ENCODE measurements at regions not wholly inside any gene's neighbourhood (a gene's known extent, or its start where the extent isn't known, plus 50 kb on each side); places are given as distances from the start of the nearest gene placed in this dataset.

- H3K36me3 ChIP-seq (replicated peaks in 1 of 2; ENCODE audit: control insufficient read depth in 1 of 2, insufficient read depth in 2 of 2, low read length in 2 of 2), result no peaks in the 10 kb centered on the region
- peaks cover 0 to 11% (median 2%) of the 10 kb centered on the region in 7 donors for H3K9me3 Mint-ChIP-seq
These were observed 180.1 kb upstream of the PTBP2 start for GRCh38 chr1:96541491-96541890.

GRCh38 chr1:96544051-96544830 lies 177.3 kb upstream of the PTBP2 start:
- Histone ChIP-seq H3K9ac (ENCODE audit: insufficient read depth, low read length, poor library complexity, severe bottlenecking) (no peak overlapping the region), H3K27ac (ENCODE audit: low read depth in 1 of 2, low read length in 2 of 2) (no peak overlapping the region), H3K36me3 (replicated peaks in 1 of 2; ENCODE audit: control insufficient read depth in 1 of 2, insufficient read depth in 2 of 2, low read length in 2 of 2) (no peaks in the 10 kb centered on the region), H2AFZ (ENCODE audit: insufficient read depth, low read depth, low read length, poor library complexity, severe bottlenecking) (no peak overlapping the region), H3K4me1 (ENCODE audit: control insufficient read depth in 1 of 2, insufficient read depth in 2 of 2, low read length in 2 of 2) (no peaks in the 10 kb centered on the region), H4K20me1 (ENCODE audit: insufficient read depth, low read length) (no peaks in the 10 kb centered on the region), H3K9me3 (replicated peaks in 1 of 2; ENCODE audit: control insufficient read depth in 1 of 2, insufficient read depth in 1 of 2, low read length in 2 of 2) (no peaks in the 10 kb centered on the region), H3K4me3 (replicated peaks in 1 of 3; ENCODE audit: low read depth in 2 of 3, low read length in 3 of 3) (no peak overlapping the region), H3K79me2 (ENCODE audit: insufficient read depth, low read length) (no peaks in the 10 kb centered on the region), H3K27me3 (ENCODE audit: control insufficient read depth in 2 of 2, insufficient read depth in 2 of 2, low read length in 2 of 2) (no peaks in the 10 kb centered on the region), H3K4me2 (replicated peaks; ENCODE audit: extremely low read depth, low read length, poor library complexity, severe bottlenecking) (no peak overlapping the region)
- intact Hi-C loops (cut with micrococcal nuclease), result no loop called here
- H3K9me3 Mint-ChIP-seq, result peaks cover 0 to 12% (median 2%) of the 10 kb centered on the region in 7 donors
- H3K27ac Mint-ChIP-seq, result no peak overlapping the region
- no peak for TF ChIP-seq CTCF (IDR thresholded peaks at IDR 0.05)
- no CpG with 5 or more reads among the region's 6 CpGs for WGBS (ENCODE audit: insufficient coverage)
- no peaks in the 10 kb centered on the region for H3K36me3 Mint-ChIP-seq
- DNase-seq, result no peak
- H3K4me3 Mint-ChIP-seq, result no peak overlapping the region
- no peaks in the 10 kb centered on the region for H3K4me1 Mint-ChIP-seq
- H3K27me3 Mint-ChIP-seq (ENCODE audit: low read depth in 3 of 3), result peaks cover 0 to 4% (median 0%) of the 10 kb centered on the region in 3 donors

More at GRCh38 chr1:96541491-96541890, 180.1 kb upstream of the PTBP2 start:
- no peak overlapping the region for H3K4me3 ChIP-seq (replicated peaks in 1 of 3; ENCODE audit: low read depth in 2 of 3, low read length in 3 of 3)
- Mint-ChIP-seq H3K4me3 (no peak overlapping the region), H3K27ac (no peak overlapping the region), H3K36me3 (no peaks in the 10 kb centered on the region), H3K4me1 (no peaks in the 10 kb centered on the region), H3K27me3 (ENCODE audit: low read depth in 3 of 3) (peaks cover 0 to 4% (median 3%) of the 10 kb centered on the region in 3 donors)
- intact Hi-C loops (cut with micrococcal nuclease), result no loop called here
- 77% methylated on average over 2 of the region's 2 CpGs for WGBS (ENCODE audit: insufficient coverage)
- H3K9ac ChIP-seq (ENCODE audit: insufficient read depth, low read length, poor library complexity, severe bottlenecking), result no peak overlapping the region
- H3K4me2 ChIP-seq (replicated peaks; ENCODE audit: extremely low read depth, low read length, poor library complexity, severe bottlenecking), result no peak overlapping the region
- H3K4me1 ChIP-seq (ENCODE audit: control insufficient read depth in 1 of 2, insufficient read depth in 2 of 2, low read length in 2 of 2), result no peaks in the 10 kb centered on the region
- DNase-seq, result no peak
- no peaks in the 10 kb centered on the region for H4K20me1 ChIP-seq (ENCODE audit: insufficient read depth, low read length)
- H2AFZ ChIP-seq (ENCODE audit: insufficient read depth, low read depth, low read length, poor library complexity, severe bottlenecking), result no peak overlapping the region
- no peaks in the 10 kb centered on the region for H3K9me3 ChIP-seq (replicated peaks in 1 of 2; ENCODE audit: control insufficient read depth in 1 of 2, insufficient read depth in 1 of 2, low read length in 2 of 2)
- no peaks in the 10 kb centered on the region for H3K79me2 ChIP-seq (ENCODE audit: insufficient read depth, low read length)
- H3K27ac ChIP-seq (ENCODE audit: low read depth in 1 of 2, low read length in 2 of 2), result no peak overlapping the region
- no peaks in the 10 kb centered on the region for H3K27me3 ChIP-seq (ENCODE audit: control insufficient read depth in 2 of 2, insufficient read depth in 2 of 2, low read length in 2 of 2)
- TF ChIP-seq CTCF (IDR thresholded peaks at IDR 0.05), result no peak

Data from CD14-positive monocyte (primary cell).